CD4-positive, alpha-beta T cell treated with Interleukin-12 subunit alpha and Interleukin-12 subunit beta, for 1 hour (primary cell): ENCODE measurements at regions not wholly inside any gene's neighbourhood (a gene's known extent, or its start where the extent isn't known, plus 50 kb on each side); places are given as distances from the start of the nearest gene placed in this dataset.
"Not testable (repeated sequence)": the region's sequence is repeated elsewhere in the genome, so short reads cannot be mapped to it uniquely, and the experiment has no call there.

Experiments
- DNase-seq: peaks from one replicate; pipeline ENCODE4 v3.0.0-alpha.2; 2020

DNA sequence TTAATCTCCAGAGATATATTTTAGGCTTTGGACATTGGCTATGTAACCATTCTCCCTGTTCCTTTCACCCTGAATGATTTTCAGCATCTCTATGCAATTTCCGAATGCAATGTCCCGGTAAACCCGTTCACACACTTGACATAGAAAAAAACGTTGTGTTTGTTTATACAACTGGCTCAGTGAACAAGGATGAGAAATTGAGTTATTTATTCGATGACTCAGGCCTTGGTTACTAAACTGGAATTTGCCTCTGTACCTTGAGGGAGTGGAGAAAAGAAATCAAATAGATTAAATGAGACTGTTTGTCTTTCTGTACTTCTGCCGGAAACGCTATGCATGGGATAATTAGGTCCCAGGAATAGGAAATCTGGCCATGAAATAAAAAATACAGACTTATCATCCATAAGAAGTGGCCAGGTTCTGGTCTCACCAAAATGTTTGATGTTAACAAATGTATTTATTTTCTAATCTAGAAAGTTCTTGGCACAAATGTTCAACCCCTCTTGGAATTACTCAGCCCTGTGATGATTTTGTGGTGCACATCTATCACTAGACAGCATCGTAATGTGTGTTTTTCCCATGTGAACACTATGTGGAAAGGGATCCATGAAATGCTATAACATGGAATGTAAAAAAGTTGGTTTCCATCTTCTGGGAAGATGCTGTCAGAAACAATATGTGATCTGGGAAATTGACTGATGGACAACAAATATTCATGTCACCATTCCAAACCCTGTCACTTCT is 253.9 kb downstream of the DUSP10 start:
- no peak for DNase-seq

DNA sequence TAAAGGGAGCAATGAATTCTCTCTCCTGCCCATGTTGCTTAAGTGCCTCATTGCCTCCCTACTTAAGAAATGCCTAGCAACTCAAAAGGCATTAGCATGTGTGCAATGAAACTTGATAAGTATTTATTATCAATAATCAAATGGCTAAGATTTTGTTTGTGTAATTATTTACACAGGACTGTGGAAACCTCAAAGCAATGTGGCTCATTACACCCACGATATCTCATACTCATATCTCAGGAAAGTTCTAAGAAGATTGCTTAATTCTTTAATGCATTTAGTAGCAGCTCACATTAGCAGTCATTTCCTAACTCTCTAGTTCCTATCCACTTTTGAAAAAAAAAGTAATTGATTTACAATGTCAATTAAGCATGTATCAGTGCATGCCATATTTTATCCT is 253.3 kb downstream of the DUSP10 start:
- DNase-seq = no peak

- DNase-seq = no peak
These were observed 247.2 kb downstream of the DUSP10 start for GRCh38 chr1:221494670-221495069.

- no peak for DNase-seq
These were observed 244.8 kb downstream of the DUSP10 start for GRCh38 chr1:221497046-221497445.

DNA sequence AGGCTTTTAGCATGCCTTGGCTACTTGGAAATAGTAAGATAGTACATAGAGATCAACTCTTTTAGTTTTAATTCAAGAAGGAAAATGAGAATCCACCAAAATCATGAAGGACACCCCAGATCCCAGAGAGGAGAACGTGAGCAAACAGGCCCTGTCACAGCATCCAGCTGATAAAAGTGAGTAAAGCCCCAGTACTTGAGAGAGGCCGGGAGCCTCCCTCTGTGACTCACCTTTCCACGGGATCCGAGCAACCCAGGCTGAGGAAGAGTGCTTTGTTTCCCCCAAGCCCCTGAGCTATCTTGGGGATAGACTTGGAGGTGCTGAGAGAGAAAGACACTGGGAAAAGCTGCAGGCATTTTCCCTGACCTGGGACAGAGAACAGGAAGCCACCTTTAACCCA is 238.6 kb downstream of the DUSP10 start:
- no peak for DNase-seq

DNA sequence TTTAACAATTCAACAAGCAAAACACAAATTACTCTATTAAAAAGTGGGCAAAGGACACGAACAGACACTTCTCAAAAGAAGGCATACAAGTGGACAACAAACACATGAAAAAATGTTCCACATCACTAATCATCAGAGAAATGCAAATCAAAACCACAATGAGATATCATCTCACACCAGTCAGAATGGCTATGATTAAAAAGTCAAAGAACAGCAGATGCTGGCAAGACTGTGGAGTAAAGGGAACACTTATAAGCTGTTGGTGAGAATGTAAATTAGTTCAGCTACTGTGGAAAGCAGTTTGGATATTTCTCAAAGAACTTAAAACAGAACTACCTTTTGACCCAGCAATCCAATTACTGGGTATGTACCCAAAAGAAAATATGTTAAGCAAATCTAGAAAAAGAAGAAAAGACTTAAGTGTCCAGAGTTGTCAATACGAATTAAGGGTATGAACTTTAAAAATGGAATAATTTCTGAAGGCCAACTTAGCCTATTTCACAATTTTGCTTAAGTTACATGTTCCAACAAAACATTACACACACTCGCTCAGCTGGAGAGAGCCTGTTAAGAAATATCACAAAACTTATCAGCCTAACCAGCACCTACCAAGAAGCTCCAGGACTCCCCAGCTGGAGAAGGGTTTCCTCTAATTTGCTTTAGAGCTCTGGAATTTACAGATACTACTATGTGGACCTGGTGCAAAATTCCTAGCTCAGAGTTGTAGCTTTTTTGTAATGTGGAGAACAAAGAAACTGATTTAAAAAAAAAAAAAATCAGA is 232.1 kb downstream of the DUSP10 start:
- no peak for DNase-seq

GRCh38 chr1:221510793-221511503 is 230.9 kb downstream of the DUSP10 start:
- DNase-seq = no peak

DNA sequence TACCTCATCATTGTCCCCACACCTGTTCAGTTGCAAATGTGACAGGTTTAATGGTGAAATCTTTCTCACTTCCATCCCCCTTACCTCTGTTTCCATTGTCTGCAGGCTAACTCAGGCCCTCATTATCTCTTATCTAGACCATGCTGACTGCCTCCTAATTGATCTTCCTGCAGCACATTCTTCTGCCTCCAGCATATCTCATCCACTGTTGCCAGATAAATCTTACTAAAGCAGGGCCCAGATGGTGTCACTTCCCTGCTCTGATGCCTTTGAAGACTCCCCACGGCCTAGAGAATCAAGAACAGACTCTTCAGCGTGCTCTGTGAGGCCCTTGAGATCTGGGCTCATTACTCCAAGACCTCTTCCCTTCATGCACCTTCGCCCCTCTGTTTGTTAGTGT is 230.1 kb downstream of the DUSP10 start:
- DNase-seq = no peak

- DNase-seq = no peak
These were observed 227.1 kb downstream of the DUSP10 start for GRCh38 chr1:221514806-221515205.

DNA sequence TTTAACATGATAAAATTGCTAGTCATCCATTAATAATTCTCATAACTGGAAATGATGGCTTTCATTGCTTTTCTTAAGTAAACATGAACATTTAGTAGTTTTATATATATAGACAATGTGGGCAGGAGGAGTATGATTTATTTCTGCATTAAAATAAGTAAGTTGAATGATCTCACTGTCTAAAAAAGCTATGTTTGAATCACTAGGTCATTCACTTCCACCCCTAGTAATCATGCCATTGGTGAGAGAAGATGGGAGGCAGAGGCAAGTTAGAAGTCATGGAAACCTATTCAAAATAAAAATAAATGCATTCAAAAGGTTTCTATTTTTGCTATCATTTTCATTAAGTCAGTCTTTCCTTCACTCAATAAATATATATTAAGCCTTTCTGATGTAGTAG is 226.4 kb downstream of the DUSP10 start:
- DNase-seq = no peak

- DNase-seq = no peak
These were observed 223.9 kb downstream of the DUSP10 start for GRCh38 chr1:221517961-221518360.

- DNase-seq = no peak
These were observed 221.6 kb downstream of the DUSP10 start for GRCh38 chr1:221520250-221520649.

DNA sequence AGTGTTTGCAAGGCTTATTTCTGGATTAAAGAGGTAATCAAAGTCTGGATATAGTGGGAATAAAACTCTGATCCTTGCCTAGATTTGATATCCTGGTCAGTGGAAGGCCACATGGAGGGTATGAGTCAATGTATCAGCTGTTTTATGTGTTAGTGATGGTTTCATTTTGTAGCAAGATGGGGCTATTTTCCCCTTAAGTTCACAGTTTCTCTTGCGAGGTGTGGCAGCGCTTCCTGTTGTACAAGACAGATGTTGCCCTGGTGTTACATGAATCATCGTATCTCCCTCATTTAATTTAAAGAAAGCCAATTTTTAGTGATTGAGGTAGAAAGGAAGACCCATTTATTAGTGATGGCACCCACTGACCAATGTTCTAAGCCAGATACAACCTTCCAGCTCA is 220.2 kb downstream of the DUSP10 start:
- peak; percentile 10 for DNase-seq

DNA sequence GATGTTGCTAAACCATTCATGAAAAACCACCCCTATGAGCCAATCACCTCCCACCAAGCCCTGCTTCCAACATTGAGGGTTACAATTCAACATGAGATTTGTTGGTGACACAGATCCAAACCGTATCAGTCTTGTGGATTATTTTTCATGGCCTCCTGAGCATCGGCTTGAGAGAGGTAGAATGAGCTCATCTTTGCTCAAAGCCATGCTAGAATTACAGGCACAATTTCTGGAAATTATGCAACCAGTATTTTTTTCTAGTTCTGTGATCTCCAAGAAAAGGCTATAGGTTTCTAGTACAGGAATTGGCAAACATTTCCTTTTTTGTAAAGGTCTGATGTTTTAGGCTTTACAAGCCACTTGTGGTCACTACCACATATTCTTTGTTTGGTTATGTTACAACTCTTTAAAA is 219.4 kb downstream of the DUSP10 start:
- no peak for DNase-seq

- DNase-seq = no peak
These were observed 216.1 kb downstream of the DUSP10 start for GRCh38 chr1:221525749-221526148.

DNA sequence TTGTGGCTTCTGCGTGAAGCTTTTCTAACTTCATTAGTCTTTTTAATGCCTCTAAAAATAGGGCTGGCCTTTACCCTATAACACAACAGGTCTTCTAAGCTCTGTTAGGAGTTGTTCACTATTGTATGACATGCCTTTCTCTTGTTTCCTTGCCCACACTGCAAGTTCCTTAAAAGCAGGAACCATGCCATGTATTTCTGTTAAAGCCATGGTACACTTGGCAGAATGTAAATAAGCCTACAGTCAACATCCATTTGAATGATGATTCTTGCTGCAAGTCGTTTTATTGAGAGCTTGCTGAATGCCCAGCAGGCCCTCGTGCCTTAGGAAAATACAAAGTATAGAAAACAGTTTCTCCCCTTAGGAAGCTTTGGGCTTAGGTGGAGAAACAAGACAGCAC is 214.6 kb downstream of the DUSP10 start:
- DNase-seq = no peak

DNA sequence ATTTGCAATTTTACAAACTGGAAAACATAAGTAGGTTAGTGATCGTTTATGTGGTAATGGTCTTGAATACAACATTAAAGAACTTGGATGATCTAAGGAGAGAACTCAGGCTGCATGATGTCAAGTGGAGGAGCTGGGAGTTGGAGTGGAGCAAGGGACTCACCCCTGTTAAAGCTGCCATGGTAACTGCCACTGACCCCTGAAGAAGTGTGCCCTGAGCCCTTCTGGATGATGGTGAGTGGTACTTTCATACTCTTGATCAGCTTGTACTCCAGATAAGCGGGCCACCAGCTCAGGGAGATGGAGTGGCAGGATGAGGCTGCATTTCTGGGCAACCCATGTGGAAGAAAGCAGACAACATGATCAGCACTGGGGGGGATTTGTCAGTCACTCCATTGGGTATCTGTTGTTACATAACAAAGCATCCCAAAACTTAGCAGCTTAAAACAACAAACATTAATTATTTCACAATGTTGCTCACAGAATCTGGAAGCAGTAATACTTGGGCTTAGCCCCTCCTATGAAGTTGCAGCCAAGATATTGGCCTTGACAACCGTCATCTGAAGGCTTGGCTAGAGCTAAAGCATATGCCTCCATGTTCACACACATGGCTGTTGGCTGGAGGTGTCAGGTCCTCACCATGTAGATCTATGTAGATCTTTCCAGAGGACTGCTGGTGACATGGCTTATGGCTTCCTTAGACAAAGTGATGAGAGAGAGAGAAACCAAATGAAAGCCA is 213.8 kb downstream of the DUSP10 start:
- no peak for DNase-seq

DNA sequence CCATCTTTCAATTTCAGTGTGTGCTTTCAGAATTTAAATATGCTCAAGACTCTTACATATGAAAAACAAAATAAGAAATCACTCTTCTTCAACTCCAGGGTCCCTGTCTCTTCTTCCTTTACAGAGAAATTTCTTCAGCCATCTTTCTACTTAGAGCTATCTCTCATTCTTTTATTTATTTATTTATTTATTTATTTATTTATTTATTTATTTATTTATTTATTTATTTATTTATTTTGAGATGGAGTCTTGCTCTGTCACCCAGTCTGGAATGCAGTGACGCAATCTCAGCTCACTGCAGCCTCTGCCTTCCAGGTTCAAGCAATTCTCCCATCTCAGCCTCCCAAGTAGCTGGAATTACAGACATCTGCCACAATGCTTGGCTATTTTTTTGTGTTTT is 211.7 kb downstream of the DUSP10 start:
- not testable (repeated sequence) for DNase-seq

- DNase-seq = no peak
These were observed 211.1 kb downstream of the DUSP10 start for GRCh38 chr1:221530791-221531190.

DNA sequence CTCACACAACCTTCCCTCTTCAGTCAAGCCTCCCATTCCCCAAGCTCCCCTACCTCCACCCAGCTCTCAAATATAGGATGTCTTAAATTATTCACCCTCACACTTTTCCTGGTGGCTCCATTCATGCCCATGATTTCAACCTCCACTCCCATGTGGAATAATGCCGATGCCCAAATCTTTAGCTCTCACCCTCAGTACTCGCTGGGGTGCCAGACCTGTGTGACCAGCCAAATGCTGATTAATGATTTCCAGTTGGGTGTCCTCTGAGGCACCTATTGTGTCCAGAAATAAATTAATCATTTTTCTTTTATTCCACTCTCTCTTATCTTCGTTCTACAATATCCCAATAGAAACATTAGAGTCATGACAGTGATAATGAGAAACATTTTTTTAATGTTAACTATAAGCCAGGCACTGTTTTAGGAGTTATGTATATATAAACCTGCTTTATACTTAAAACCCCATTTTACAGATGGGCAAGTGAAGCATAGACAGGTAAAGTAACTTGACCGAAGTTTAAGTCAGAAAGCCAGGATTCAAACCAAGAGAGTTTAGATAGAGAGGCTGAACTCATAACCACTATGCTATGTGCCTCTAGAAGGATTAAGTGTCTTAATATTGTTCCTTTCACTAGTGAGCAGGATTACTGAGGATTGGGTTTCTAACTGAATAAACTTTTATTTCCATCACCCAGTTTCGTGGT is 209.7 kb downstream of the DUSP10 start:
- no peak for DNase-seq

GRCh38 chr1:221541296-221541695 is 200.6 kb downstream of the DUSP10 start:
- no peak for DNase-seq

GRCh38 chr1:221543529-221544120 is 198.3 kb downstream of the DUSP10 start:
- peak; percentile 5 for DNase-seq
